HepG2 (cell line): ENCODE measurements at regions not wholly inside any gene's neighbourhood (a gene's known extent, or its start where the extent isn't known, plus 50 kb on each side); places are given as distances from the start of the nearest gene placed in this dataset.

Experiments
- ATAC-seq: fragments of 200-7000 bp; cut with Tn5 transposase; 3 replicates; pipeline ENCODE4 v1.9.1; 2020; ENCODE audit warnings: mild to moderate bottlenecking, moderate library complexity
- BruUV-seq: library from RNA; stranded (reverse); fragments of 400-500 nt; replicated peaks from 2 replicates; lab custom pipeline; 2021; lab: Mats Ljungman, UMichigan
- CTCF ChIA-PET: fragments of 300-600 bp; formaldehyde crosslinking; extraction: SDS; loops from one replicate; lab custom pipeline; 2021; ENCODE audit warnings: low total read pairs, inconsistent platforms, low intra/inter-chr PET ratio; lab: Yijun Ruan, JAX
- POLR2A ChIA-PET: fragments of 350-600 bp; sonication (Branson Sonifier 250); formaldehyde crosslinking; loops from one replicate; lab custom pipeline; 2020; ENCODE audit warnings: antibody characterized with exemption, inconsistent platforms; lab: Yijun Ruan, JAX
- DNase-seq: peaks from one replicate; pipeline ENCODE4 v3.0.0-alpha.2; 2015; ENCODE audit warnings: low spot score
- FAIRE-seq: peaks from 3 replicates; lab custom pipeline; 2011; peaks lifted over from hg19 to GRCh38; lab: Jason Lieb, UNC
- H2AFZ ChIP-seq: one replicate; pipeline ENCODE4 v1.6.1; 2011; ENCODE audit warnings: low read length, inconsistent platforms
- H3K27ac ChIP-seq: fragments of 300-600 bp; 3 replicates; pipeline ENCODE4 v1.8.0; 2011; ENCODE audit warnings: mixed run types, mild to moderate bottlenecking, mixed read lengths, low read length, inconsistent platforms; ENCODE audit not compliant: insufficient read depth; ENCODE audit errors: extremely low read length
- H3K27me3 ChIP-seq, 2 experiments: fragments of 200-600 bp in 1 of 2; 2 replicates in 1 of 2; 3 replicates in 1 of 2; pipeline versions ENCODE4 v1.6.0 to v1.8.0; 2011; ENCODE audit warnings: low read length in 2 of 2, mild to moderate bottlenecking in 2 of 2, moderate library complexity in 2 of 2, inconsistent platforms in 1 of 2; ENCODE audit not compliant: insufficient read depth in 2 of 2, control insufficient read depth in 1 of 2
- H3K36me3 ChIP-seq, 2 experiments: fragments of 200-600 bp in 1 of 2; replicated peaks in 1 of 2; 2 replicates in 1 of 2; 3 replicates in 1 of 2; pipeline versions ENCODE4 v1.5.1 to v1.8.0; 2011; ENCODE audit warnings: low read length in 2 of 2, inconsistent platforms in 1 of 2; ENCODE audit not compliant: insufficient read depth in 2 of 2, control insufficient read depth in 1 of 2
- H3K4me1 ChIP-seq: 2 replicates; pipeline ENCODE4 v1.5.1; 2012; ENCODE audit warnings: low read length, inconsistent platforms; ENCODE audit not compliant: insufficient read depth
- H3K4me2 ChIP-seq: 2 replicates; pipeline ENCODE4 v1.6.0; 2011; ENCODE audit warnings: low read depth, low read length, inconsistent platforms
- H3K4me3 ChIP-seq, 3 experiments: fragments of 200-600 bp in 1 of 3; sonication (generic), shearing (Covaris generic) in 1 of 3; replicated peaks in 1 of 3; 2 replicates each; pipeline ENCODE4 v1.5.1; 2011 to 2016; ENCODE audit warnings: low read length in 3 of 3, inconsistent platforms in 2 of 3, low read depth in 2 of 3, mild to moderate bottlenecking in 2 of 3, control low read depth in 1 of 3, mixed read lengths in 1 of 3; ENCODE audit not compliant: insufficient read depth in 1 of 3
- H3K79me2 ChIP-seq: one replicate; pipeline ENCODE4 v1.6.1; 2011; ENCODE audit warnings: low read length, inconsistent platforms; ENCODE audit not compliant: insufficient read depth
- H3K9ac ChIP-seq: 2 replicates; pipeline ENCODE4 v1.6.0; 2011; ENCODE audit warnings: mild to moderate bottlenecking, low read depth, low read length, inconsistent platforms; ENCODE audit not compliant: insufficient read depth
- H3K9me3 ChIP-seq: 2 replicates; pipeline ENCODE4 v1.5.1; 2012; ENCODE audit warnings: mild to moderate bottlenecking, low read length
- H4K20me1 ChIP-seq: 2 replicates; pipeline ENCODE4 v1.6.0; 2011; ENCODE audit warnings: inconsistent platforms, mild to moderate bottlenecking, low read length, moderate library complexity; ENCODE audit not compliant: insufficient read depth
- CAMTA2 ChIP-seq: sonication (generic); formaldehyde crosslinking; IDR thresholded peaks from 2 replicates; pipeline ENCODE4 v1.4.0; 2020; ENCODE audit warnings: mild to moderate bottlenecking, missing genetic modification reagents, borderline replicate concordance
- CBX2 ChIP-seq, 2 experiments: fragments of 200-600 bp in 1 of 2; sonication (generic); formaldehyde crosslinking in 1 of 2; IDR thresholded peaks; 2 replicates each; pipeline versions ENCODE4 v1.7.0 to v1.8.1; 2018 to 2022; ENCODE audit warnings: low read depth in 2 of 2, low read length in 1 of 2, mild to moderate bottlenecking in 1 of 2, missing genetic modification reagents in 1 of 2
- ETV5 ChIP-seq: IDR thresholded peaks from 2 replicates; pipeline ENCODE4 v1.6.1; 2018; ENCODE audit warnings: missing biosample characterization, missing genetic modification reagents, inconsistent platforms, borderline replicate concordance
- HNRNPK ChIP-seq: fragments of 200-400 bp; formaldehyde crosslinking; IDR thresholded peaks from 2 replicates; pipeline ENCODE4 v1.6.1; 2018; ENCODE audit warnings: low read length, low read depth, moderate library complexity, mild to moderate bottlenecking; ENCODE audit not compliant: poor library complexity, severe bottlenecking
- MLLT10 ChIP-seq: sonication (generic); formaldehyde crosslinking; IDR thresholded peaks from 2 replicates; pipeline ENCODE4 v1.4.0; 2020; ENCODE audit warnings: missing genetic modification reagents
- PTBP1 ChIP-seq: fragments of 200-400 bp; formaldehyde crosslinking; IDR thresholded peaks from 2 replicates; pipeline ENCODE4 v1.6.1; 2018; ENCODE audit warnings: low read length, low read depth; ENCODE audit not compliant: poor library complexity, severe bottlenecking
- SALL2 ChIP-seq: sonication (generic); formaldehyde crosslinking; IDR thresholded peaks from 2 replicates; pipeline ENCODE4 v1.8.1; 2023; ENCODE audit warnings: mild to moderate bottlenecking, missing genetic modification reagents, inconsistent platforms
- SNRNP70 ChIP-seq: fragments of 200-400 bp; formaldehyde crosslinking; IDR thresholded peaks from 2 replicates; pipeline ENCODE4 v1.6.1; 2017; ENCODE audit warnings: mild to moderate bottlenecking, low read depth, low read length, moderate library complexity
- SSRP1 ChIP-seq: IDR thresholded peaks from 2 replicates; pipeline ENCODE4 v1.6.1; 2016; ENCODE audit warnings: control low read depth
- WGBS: methylation state at CpG from one replicate; pipeline ENCODE4 v1.1.6; 2017; ENCODE audit warnings: low lambda C conversion rate; 5-methylcytosine and 5-hydroxymethylcytosine counted together
- in situ Hi-C: cut with HindIII; loops from 2 replicates; pipeline ENCODE4 v1.10.0; 2017; ENCODE audit warnings: low pct_unique_long_range_greater_than_20kb; ENCODE audit not compliant: extremely low pct_ligation_motif_present
- intact Hi-C: fragments of 100-400 bp; cut with micrococcal nuclease; formaldehyde crosslinking; loops from one replicate; pipeline ENCODE4 v1.10.0; 2022; ENCODE audit not compliant: unreplicated experiment
- TF ChIP-seq, protein P1 (sequence below): sonication (generic); formaldehyde crosslinking; IDR thresholded peaks from 2 replicates; pipeline ENCODE4 v1.4.0; 2020; ENCODE audit warnings: missing genetic modification reagents, borderline replicate concordance
- TF ChIP-seq, protein P2 (sequence below): sonication (generic); formaldehyde crosslinking; IDR thresholded peaks from 2 replicates; pipeline ENCODE4 v1.8.1; 2023; ENCODE audit warnings: mild to moderate bottlenecking, missing genetic modification reagents

DNA sequence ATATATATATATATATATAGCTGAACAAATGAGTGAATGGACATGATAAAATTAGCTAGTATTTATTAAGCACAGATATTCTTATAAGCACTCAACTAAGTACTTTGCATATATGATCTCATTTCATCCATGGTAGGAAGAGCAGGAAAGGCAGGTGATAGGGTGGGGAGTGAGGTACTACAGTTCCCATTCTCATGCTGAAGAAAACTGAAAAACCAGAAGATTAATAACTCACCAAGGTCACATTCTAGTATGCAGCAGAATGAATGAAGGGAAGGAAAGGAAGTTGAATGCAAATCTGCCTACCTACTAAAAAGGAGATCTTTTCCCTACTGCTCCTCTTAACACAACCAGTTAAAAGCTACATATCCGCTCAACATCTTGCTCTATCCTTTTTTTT, 298.1 kb upstream of the TMPO start (continued):
- no peak for TF ChIP-seq PTBP1
- no peak for TF ChIP-seq SNRNP70
- TF ChIP-seq, all 625 proteins: peak for 0

GRCh38 chr12:98220636-98221035, 294.8 kb upstream of the TMPO start:
- DNase-seq (no peak), ATAC-seq (no peak), FAIRE-seq (no peak)
- in situ Hi-C loops (no loop called here), intact Hi-C loops (no loop called here)
- H4K20me1 ChIP-seq = no peaks in the 10 kb centered on the region
- H3K4me3 ChIP-seq = no peak overlapping the region
- H2AFZ ChIP-seq = no peak overlapping the region
- peaks cover 12% of the 10 kb centered on the region; the same call in 1 of the 2 replicates for H3K4me1 ChIP-seq
- no peak overlapping the region for H3K27ac ChIP-seq
- no TSS peak for BruUV-seq
- no peaks in the 10 kb centered on the region for H3K79me2 ChIP-seq
- H3K27me3 ChIP-seq = no peaks in the 10 kb centered on the region
- TF ChIP-seq ETV5 (CRISPR knock-in tag) (no peak), CBX2 (IDR thresholded peaks at IDR 0.05; ENCODE audit: low read depth, low read length) (no peak), CBX2 (CRISPR knock-in tag; IDR thresholded peaks at IDR 0.05; ENCODE audit: low read depth) (no peak), SSRP1 (no peak), MLLT10 (CRISPR knock-in tag) (no peak), HNRNPK (no peak), SALL2 (CRISPR knock-in tag) (no peak), CAMTA2 (CRISPR knock-in tag) (no peak)
- TF ChIP-seq, protein P1, sequence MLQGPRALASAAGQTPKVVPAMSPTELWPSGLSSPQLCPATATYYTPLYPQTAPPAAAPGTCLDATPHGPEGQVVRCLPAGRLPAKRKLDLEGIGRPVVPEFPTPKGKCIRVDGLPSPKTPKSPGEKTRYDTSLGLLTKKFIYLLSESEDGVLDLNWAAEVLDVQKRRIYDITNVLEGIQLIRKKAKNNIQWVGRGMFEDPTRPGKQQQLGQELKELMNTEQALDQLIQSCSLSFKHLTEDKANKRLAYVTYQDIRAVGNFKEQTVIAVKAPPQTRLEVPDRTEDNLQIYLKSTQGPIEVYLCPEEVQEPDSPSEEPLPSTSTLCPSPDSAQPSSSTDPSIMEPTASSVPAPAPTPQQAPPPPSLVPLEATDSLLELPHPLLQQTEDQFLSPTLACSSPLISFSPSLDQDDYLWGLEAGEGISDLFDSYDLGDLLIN = no peak
- TF ChIP-seq, protein P2, sequence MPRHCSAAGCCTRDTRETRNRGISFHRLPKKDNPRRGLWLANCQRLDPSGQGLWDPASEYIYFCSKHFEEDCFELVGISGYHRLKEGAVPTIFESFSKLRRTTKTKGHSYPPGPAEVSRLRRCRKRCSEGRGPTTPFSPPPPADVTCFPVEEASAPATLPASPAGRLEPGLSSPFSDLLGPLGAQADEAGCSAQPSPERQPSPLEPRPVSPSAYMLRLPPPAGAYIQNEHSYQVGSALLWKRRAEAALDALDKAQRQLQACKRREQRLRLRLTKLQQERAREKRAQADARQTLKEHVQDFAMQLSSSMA = no peak
- CTCF ChIA-PET = no interaction called here
- H3K4me2 ChIP-seq = no peak overlapping the region
- H3K36me3 ChIP-seq = no peaks in the 10 kb centered on the region
- WGBS = 31% methylated on average over 2 of the region's 2 CpGs
- POLR2A ChIA-PET = no interaction called here
- no peaks in the 10 kb centered on the region for H3K9me3 ChIP-seq
- no peak overlapping the region for H3K9ac ChIP-seq
